HuH-7.5 (cell line): ENCODE measurements at regions not wholly inside any gene's neighbourhood (a gene's known extent, or its start where the extent isn't known, plus 50 kb on each side); places are given as distances from the start of the nearest gene placed in this dataset.
"Not testable (repeated sequence)": the region's sequence is repeated elsewhere in the genome, so short reads cannot be mapped to it uniquely, and the experiment has no call there.

ENCODE experiments used
- DNase-seq: peaks from one replicate; pipeline ENCODE4 v3.0.0; 2011; ENCODE audit warnings: low spot score

DNA sequence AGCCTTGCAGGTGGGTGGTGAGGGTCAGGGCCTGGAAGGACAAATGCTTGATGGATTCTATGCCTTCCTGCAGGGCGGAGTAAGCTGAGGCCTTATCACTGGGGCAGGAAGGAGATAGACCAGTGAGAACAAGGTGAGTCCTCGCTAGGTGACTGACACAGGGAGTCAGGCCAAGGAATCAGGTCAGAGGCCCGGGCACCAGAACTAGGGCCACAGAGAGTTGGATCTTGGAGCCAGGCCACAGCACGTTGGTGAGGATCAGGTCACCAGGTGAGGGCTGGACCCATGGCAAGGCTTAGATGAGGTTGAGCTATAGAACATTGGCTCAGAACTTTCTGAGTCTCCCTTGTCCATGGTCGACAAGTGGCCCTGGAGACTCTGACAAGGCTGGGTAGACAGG lies 328.2 kb downstream of the FOXO1 start:
- no peak for DNase-seq

DNA sequence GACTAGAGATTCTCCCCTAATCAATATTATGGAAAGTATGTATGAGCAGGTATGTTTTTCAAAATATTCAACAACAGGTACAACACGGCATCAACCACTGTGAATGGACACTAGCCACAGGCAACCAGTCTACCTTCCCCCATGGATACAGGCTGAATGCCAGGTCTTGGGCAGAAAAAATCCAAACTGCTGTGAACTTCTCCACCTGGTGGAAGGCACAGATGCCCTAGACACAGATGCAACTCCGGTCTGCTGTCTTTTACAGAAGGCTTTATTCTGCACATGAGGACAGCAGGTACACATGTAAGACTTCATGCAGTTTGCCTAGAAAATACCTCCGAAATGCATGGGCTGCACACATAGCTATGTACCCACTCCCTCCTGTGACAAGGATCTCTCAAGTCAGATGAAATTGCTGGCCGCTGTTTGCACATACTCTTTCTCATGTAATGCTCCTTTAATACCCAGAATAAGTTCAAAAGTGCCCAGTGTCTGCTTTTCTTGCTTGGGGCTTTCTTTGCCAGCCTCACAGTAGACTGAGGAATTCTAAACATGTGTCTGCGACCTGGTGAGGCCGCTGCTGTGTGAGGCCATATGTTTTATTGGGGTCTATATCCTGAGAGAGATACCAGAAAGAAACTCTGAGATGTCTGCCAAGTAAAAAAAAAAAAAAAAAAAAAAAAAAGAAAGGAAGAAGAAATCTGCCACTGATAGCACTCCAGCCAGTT lies 325.9 kb downstream of the FOXO1 start:
- no peak for DNase-seq

DNA sequence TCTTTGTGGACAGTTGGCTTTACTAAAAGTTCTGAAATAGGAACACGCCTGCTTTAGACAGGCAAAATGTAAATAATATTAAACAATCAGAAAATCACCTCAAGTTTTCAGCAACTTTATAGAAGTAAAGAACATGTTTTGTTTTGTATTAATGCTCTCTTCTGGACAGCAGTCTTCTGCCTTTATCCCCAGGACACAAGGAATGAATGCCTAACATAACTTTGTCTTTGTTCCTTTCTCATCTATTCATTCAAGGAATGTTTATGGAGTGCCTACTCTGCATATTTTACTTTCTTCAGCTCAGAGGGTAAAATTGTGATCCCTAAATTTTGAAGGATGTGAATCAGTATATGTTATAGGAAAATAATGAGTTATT lies 325.4 kb downstream of the FOXO1 start:
- DNase-seq = no peak

DNA sequence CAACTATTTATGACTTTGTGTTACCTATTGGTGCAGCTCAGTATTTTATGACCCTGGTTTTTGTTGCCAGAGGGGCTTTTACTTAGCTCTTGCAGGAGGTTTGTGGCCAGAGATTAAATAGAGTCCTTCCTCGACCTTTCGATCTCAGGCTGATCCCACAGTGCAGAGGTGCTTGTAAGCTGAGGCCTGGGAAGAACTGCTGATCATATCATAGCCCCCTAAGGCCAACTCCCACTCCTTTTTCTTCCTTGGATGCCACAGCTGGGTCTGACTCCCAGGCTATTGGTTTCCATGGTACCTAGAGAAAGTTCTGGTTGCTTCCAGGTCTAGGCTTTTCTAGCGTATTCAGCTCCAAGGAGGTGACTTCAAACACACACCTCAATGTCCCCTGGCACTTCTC lies 324.9 kb downstream of the FOXO1 start:
- no peak for DNase-seq

DNA sequence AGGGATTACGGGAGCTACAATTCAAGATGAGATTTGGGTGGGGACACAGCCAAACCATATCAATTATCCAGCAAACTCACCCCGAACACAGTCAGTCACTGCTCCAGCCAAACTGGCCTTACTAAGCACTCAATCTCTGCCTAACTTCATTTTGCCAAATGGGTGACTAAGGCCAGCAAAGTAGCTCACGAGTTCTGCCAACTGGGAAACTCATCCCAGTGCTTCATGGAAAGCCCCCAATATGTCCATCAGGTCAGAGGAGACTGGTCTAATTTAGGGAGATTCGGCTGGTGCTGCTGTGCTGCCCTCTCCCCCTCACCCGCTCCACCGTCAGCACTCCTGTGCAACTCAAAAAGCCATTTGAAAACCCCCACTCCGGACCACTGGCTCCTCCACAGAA lies 324.0 kb downstream of the FOXO1 start:
- no peak for DNase-seq

DNA sequence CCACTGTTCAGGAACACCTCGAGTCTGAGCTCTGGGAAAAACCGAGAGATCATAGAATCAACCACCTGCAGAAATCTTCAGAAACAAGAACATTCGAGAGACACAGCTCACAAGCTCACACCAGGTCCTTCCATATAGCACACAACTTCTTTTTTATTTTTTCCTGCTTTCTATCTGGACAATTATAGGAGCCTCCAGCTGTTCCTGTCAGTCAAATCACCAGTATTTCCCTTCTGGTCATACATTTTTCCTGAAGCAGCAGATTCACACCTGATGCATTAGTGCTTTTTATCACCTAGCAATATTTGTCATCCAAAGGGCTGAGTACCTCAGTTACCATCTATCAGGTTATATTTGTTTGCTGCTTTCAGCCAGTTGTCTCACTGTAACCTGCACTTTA lies 323.5 kb downstream of the FOXO1 start:
- DNase-seq = no peak

DNA sequence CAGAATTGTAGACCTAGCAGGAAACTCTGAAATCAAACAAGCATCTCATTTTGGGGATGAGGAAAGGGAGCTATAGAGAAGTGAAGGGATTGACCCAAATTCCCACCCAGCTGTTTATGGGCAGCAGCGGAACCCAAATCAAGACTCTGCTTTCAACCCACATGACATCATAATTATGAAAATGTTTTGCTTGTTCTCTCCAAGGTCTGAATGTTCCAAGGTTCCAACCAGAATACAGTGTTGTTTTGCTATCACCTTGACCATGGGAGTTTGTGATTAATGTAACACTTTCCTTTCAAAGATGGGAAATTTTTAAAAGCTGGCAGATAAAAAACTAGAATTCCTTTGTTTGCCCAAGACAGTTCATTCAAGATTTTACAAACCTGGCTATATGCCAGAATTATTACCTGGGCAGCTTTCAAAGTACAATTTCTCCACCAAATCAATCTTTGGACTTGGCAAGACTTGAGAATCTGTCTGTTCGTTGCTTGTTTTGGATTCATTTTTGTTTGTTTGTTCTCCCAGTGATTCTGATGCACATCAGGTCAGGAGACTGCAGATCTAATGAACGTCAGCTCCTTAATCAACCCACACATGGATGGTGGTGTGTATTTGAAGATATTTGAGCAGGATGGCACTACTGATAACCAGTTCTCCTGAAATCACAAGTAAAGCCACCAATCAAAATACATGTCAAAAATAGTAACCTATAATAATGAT lies 322.7 kb downstream of the FOXO1 start:
- DNase-seq = no peak

DNA sequence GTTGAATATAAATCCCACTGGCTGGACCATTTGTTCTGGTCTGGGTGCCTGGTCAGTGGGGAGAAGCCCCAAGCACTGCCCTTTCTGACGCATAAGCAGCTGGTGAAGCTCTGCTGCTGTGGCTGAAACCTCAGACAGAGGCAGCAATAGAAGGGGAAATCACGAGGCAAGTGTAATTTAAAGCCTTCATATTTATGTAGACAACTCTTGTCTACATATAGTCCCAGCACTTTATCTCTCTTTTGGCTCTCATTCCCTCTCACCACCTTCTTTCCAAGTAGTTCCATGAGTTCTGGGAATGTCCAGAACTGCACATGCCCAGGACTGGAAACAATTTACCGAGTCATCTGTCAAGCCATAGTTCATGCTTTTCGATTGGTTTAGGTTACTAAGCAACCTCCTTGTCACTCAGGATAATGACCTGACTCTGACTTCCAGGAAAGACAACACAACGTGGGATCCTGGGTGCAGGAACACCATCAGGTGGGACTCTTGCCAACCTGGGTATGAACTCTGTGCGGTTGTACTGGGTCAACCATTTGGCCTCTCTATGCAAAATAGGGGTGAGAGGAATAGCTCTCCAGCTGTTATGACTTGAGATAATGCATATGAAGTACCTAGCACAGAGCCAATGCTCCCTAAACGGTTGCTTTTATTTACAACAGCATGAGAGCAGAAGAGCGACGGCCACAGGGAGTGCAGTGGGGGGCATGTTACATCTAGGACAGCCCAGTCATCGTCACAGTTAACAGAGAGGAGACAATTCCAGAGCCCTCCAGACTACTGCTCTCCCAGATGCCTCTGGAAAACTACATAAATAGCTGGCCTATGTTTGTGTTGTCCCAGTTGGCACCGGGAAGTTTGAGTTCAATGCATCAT lies 321.9 kb downstream of the FOXO1 start:
- no peak for DNase-seq

DNA sequence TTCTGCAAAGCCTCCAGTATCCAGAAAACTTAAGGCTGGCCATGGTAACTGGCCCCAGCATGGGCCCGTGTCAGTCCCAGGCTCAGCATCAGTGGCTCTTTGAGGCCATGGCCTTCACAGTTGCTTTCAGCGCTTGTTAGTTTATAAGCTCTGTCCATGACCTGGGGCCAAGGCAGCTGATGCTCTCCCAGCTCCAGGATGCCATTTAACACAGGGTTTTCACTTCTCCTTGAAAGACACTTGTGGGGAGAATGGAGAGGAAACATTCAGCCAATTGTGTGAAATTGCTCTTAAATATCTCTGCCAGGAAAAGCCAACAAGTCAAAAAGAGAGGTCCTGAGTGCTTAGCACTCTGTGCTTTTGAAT lies 321.3 kb downstream of the FOXO1 start:
- no peak for DNase-seq

DNA sequence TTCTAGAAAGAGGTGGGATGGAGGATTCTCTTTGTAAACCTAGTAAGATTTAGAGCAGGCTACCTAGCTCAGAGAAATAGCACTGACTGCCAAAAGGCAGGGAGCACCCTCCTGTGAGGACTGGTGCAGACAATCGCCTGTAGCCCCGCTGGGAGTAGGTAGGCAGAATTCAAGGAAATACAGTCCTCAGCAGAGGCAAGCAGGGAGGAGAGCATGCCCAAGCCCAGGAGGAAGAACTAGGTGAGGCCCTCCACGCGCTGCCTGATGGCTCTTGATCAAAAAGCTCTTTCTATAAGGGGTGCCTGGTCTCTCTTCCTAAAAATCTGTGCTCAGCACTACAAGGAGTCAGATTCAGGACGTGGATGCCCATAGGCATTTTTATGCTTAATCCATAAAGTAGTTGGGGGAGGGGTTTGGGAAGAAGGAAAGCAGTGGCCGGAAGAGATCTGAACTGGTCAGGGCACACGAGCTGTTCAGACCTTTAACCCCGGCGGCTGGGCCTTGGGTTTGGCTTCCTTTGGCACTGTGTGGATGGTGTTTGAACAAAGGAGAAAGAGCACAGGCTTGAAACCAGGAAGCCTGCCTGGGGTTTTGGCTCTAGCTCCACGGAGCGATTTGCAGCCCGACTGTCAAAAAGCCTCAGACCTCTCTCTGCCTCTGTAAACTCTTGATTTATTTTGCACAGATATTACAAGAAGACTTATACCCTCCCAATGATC lies 320.6 kb downstream of the FOXO1 start:
- DNase-seq = no peak

DNA sequence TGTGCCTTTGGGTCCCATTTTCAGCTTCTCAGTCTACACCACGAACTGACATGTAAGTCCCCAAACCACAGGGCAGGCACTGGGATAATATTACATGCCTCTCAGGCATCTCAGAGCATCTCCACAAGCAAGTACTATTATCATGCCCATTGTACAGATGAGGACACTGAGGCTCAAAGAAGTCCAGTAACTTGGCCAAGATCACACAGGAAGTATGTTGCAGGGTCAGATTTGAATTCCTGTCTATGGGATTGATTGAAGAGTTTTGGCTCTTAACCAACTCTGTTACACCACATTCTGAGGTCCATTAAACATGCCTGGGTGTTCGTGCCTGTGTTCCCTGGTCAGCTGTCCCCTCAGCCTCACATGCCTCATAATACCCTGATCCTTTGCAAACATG lies 319.8 kb downstream of the FOXO1 start:
- DNase-seq = no peak

DNA sequence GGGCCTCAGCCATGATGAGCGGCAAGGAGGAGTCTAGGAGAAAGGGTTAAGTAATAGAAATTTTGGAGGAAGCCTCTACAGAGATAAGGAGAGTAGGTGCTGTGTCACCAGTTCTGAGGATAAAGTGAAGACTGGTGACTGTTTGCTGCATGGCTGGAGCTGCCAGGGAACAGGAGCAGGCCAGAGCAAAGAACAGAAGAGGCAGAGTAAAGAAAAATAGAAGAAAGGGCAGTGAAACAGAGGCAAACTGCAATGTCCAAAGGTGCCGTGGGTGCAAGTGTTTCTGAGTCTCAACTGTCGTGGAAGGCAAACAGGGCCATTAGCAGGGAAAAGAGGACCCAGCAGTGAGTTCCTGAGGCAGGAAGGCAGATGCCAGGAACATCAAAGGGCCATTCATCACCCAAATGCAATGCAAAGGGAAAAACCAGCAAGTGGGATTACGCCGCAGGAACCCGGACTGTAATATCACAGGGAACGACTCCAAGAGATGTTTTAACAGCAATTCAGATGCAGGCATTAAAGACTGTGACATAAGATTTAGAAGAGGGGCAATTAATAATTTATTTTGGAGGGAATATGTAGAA lies 318.3 kb downstream of the FOXO1 start:
- no peak for DNase-seq

DNA sequence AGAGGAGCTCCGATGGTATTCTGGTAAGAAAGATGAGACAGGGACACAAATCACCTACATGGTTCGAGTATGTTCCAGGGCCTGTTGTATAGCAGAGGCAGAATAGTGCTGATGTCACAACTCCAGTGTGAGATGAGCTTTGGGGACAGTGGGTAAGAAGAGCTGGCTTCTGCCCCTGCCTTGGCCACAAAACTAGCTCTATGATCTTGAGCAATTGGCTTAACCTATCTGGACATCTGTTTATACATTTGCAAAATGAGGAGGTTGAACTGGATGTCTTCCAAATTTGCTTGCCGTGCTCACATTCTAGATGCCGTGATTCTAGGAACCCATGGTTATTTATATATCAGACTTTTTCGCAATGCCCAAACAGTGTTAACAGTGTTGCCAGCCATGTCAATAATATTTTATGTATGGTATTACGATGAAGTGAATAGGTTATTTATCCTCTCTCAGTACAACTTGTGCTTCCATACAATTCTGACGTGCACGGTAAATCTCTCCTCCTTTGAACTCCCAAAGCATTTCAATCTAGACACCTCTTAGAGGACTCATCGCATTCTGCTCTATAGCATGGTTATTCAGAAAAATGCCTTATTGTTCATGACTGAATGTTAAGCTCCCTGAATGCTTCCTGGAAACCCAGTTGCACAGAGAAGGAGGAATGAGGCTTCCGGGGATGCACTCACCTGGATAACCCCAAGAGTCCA lies 316.0 kb downstream of the FOXO1 start:
- no peak for DNase-seq

DNA sequence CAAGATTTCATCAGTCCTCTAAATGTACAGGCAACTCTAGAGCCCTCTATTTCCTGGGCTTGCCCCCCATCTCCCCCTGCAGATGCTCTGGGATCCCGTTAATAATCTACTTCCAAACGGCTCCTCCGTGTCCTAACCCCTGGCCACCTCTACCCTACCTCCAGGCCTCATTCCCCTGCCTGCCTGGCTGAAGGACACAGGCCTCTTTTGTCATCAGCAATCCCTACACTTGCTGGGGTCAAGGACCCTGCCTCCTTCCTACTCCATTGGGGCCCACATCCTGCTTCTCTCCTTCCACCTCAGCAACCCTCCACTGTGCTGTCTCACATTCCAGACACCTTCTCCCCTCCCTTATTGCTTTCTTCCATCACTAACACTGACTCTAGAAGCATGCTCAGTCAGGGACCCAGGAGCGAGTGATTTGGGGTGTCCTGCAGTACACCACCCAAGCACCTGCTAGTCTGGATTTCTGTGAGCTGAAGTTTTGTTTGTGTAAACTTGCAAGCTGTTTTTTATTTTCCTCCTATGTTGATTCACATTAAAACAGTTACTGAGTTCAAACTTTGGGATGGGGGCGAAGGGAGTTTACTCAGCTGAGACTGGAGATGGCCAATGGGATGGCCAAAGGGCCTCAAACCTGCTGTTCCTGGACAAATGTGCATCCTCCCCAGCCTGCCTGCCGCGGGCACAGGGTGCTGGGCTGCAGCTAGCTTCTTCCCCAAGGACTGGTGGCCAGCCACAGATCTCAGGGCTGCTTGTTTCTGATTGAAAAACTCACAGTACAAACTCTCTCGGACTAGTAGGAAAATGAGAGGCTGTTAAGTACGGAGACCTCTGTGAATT lies 314.7 kb downstream of the FOXO1 start:
- peak; percentile 32 for DNase-seq

DNA sequence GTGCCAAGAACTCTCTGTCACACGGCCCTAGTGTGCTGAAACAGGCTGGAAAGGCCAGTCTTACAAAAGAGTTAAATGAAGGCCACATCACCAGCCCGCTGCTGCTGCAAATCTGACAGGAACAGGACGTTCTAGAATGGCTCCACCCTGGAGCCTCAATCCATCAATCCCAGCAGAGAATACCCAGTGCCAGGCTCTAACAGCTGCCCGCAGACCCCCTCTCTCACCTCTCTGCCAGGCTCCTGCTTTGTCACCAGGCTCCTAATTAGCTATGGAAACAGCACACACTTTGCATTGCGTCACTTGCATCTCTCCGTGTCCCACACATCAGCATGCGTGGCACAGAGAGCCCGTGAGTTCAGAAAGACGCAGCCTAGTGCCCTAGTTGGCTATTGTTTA lies 314.1 kb downstream of the FOXO1 start:
- no peak for DNase-seq

DNA sequence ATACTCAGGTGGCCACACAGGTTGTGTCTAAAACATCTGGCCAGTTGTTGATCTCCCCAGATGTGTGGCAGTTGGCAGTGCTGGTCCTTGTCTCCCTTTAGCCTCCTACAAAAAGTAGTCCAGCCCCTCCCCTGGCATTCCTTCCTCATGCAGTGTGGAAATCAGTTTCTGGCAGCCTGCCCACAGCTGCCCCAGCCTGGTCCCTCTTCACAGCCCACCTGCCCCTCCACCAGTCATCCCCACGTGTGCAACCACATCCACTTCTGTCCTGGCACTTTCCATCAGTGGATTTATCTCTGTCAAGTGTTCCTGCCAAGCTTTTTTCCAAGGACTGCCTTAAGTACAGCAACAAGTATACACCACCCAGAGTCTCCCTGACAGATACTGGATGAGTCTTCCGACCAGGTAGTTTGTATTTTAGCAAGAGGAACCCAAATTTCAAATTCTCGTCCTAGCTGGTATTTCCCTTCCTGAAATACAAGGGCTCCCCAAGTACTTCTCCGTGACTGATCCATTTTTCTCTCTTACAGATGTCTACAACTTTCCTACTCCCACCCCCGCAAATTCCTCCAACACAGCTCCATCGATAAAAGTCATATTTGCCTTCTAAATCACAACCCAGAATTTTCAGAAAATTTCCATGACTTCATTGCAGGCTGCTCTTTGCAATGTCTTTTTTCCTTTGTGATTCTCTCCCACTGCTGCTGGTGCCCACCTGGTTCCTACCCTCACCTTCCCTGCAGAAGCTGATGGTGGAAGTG lies 313.5 kb downstream of the FOXO1 start:
- no peak for DNase-seq

DNA sequence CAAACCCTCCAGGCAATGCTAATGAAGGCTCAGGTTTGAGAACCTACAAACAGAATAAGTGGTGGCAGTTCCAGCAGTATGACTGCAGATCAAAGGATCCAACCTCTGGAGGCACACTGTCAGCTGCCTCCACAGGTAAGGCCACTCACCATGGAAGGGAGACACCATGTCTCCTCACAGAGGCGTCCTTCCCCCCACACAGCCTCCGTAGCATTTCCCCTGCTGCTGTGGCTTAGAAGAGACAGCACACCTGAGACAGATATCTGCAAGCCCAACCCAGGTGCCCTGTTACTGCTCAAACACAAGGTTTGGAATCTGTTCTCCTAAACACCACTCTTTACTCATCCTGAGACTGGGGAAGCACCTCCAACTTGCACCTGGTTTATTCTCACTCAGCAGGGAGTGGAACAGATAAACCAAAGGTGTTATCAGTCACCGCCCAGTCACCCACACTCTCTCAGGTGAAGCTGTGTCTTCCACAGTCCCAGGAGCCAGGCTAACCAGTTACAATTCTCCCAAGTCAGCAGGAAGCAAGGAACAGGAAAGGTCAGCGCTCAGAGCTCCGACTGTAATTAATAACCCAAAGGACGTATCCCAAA lies 311.2 kb downstream of the FOXO1 start:
- DNase-seq = no peak

DNA sequence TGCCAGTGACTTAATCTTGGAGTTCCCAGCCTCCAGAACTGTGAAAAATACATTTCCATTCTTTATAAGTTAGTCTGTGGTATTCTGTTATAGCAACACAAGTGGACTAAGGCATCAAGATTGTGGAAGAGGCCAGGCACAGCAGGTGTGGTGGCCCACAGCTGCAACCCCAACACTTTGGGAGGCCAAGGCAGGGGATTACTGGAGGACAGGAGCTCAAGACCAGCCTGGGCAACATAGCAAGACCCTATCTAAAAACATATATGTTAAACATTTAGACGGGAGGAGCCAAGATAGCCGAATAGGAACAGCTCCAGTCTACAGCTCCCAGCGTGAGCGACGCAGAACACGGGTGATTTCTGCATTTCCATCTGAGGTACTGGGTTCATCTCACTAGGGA lies 310.4 kb downstream of the FOXO1 start:
- DNase-seq = no peak

DNA sequence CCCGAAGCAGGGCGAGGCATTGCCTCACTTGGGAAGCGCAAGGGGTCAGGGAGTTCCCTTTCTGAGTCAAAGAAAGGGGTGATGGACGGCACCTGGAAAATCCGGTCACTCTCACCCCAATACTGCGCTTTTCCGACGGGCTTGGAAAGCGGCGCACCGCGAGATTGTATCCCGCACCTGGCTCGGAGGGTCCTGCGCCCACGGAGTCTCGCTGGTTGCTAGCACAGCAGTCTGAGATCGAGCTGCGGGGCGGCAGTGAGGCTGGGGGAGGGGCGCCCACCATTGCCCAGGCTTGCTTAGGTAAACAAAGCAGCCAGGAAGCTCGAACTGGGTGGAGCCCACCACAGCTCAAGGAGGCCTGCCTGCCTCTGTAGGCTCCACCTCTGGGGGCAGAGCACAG lies 310.0 kb downstream of the FOXO1 start:
- not testable (repeated sequence) for DNase-seq
